MM.1S (cell line): ENCODE measurements at regions not wholly inside any gene's neighbourhood (a gene's known extent, or its start where the extent isn't known, plus 50 kb on each side); places are given as distances from the start of the nearest gene placed in this dataset.

Experiments used
- EZH2 ChIP-seq: fragments of 300-600 bp; sonication (generic); optimal IDR thresholded peaks from 2 replicates; pipeline ENCODE3; 2017; ENCODE audit warnings: low read depth, mild to moderate bottlenecking, antibody characterized with exemption, low read length, mixed read lengths
- EZH2phosphoT487 ChIP-seq: fragments of 300-600 bp; sonication (generic); IDR thresholded peaks from 2 replicates; pipeline ENCODE4 v1.6.1; 2018; ENCODE audit warnings: antibody characterized with exemption, low read length
- TF ChIP-seq, protein P1 (sequence below): fragments of 300-600 bp; sonication (generic); IDR thresholded peaks from 2 replicates; pipeline ENCODE4 v1.5.1; 2016; ENCODE audit warnings: antibody characterized with exemption, low read length, mixed read lengths

DNA sequence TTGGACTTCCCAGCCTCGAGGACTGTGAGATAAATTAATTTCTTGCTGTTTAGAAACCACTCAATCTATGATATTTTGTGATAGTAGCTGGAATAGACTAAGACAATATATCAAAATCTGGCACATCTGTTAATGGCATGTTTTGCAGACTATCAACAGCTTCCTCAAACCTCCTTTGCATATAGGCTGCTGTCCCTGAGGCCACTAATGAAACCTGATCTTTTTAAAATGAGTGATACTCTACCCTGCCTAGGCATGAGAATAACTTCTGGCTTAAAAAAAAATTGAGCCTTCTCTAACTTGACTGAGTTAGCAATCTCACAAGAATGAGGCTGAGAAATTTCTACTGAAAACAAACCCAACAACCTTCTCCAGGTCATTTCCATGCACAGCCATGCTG is 176.0 kb upstream of the CRBN start:
- TF ChIP-seq, protein P1, sequence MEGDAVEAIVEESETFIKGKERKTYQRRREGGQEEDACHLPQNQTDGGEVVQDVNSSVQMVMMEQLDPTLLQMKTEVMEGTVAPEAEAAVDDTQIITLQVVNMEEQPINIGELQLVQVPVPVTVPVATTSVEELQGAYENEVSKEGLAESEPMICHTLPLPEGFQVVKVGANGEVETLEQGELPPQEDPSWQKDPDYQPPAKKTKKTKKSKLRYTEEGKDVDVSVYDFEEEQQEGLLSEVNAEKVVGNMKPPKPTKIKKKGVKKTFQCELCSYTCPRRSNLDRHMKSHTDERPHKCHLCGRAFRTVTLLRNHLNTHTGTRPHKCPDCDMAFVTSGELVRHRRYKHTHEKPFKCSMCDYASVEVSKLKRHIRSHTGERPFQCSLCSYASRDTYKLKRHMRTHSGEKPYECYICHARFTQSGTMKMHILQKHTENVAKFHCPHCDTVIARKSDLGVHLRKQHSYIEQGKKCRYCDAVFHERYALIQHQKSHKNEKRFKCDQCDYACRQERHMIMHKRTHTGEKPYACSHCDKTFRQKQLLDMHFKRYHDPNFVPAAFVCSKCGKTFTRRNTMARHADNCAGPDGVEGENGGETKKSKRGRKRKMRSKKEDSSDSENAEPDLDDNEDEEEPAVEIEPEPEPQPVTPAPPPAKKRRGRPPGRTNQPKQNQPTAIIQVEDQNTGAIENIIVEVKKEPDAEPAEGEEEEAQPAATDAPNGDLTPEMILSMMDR, result no peak
- TF ChIP-seq EZH2 (no peak), EZH2phosphoT487 (no peak)
